Mucosa of rectum (tissue), 2 donors: ENCODE measurements at regions not wholly inside any gene's neighbourhood (a gene's known extent, or its start where the extent isn't known, plus 50 kb on each side); places are given as distances from the start of the nearest gene placed in this dataset.

Experiments used
- H3K27ac ChIP-seq, 2 donors: one replicate each; pipeline ENCODE4 v1.7.0; 2013; ENCODE audit warnings: inconsistent platforms in 2 of 2, low read depth in 2 of 2, low read length in 2 of 2
- H3K27me3 ChIP-seq, 2 donors: one replicate each; pipeline ENCODE4 v1.7.0; 2013; ENCODE audit warnings: low read length in 2 of 2; ENCODE audit not compliant: control insufficient read depth in 2 of 2, insufficient read depth in 2 of 2
- H3K36me3 ChIP-seq, 2 donors: one replicate each; pipeline ENCODE4 v1.7.0; 2013; ENCODE audit warnings: low read length in 2 of 2; ENCODE audit not compliant: control insufficient read depth in 2 of 2, insufficient read depth in 2 of 2
- H3K4me1 ChIP-seq, 2 donors: one replicate each; pipeline ENCODE4 v1.7.0; 2013; ENCODE audit warnings: low read length in 2 of 2, mild to moderate bottlenecking in 1 of 2; ENCODE audit not compliant: control insufficient read depth in 2 of 2, insufficient read depth in 2 of 2
- H3K4me3 ChIP-seq, 2 donors: one replicate each; pipeline ENCODE4 v1.7.0; 2013; ENCODE audit warnings: low read length in 2 of 2
- H3K9ac ChIP-seq, 2 donors: one replicate each; pipeline ENCODE4 v1.7.0; 2013; ENCODE audit warnings: low read length in 2 of 2, low read depth in 1 of 2, mild to moderate bottlenecking in 1 of 2
- H3K9me3 ChIP-seq, 2 donors: one replicate each; pipeline ENCODE4 v1.7.0; 2013; ENCODE audit warnings: low read length in 2 of 2; ENCODE audit not compliant: control insufficient read depth in 2 of 2
- donor health status: healthy.
- donor health status: Normal muscosa, but diverticular disease.

- Histone ChIP-seq H3K4me3 (no peak overlapping the region), H3K9me3 (no peaks in the 10 kb centered on the region), H3K9ac (no peak overlapping the region), H3K27ac (no peak overlapping the region), H3K27me3 (no peaks in the 10 kb centered on the region), H3K4me1 (peaks cover 0 to 23% of the 10 kb centered on the region in 2 donors), H3K36me3 (no peaks in the 10 kb centered on the region)
These were observed 255.8 kb downstream of the BTBD3 start for GRCh38 chr20:12173347-12174012.

- no peaks in the 10 kb centered on the region for H3K27me3 ChIP-seq
These were observed 257.8 kb downstream of the BTBD3 start for GRCh38 chr20:12175538-12175937.

GRCh38 chr20:12177657-12178293, 260.1 kb downstream of the BTBD3 start:
- H3K9me3 ChIP-seq: no peaks in the 10 kb centered on the region
- no peaks in the 10 kb centered on the region for H3K27me3 ChIP-seq
- peak overlapping the region in 1 of 2 donors; percentile 38 for H3K4me3 ChIP-seq
- peak overlapping the region; percentile 71 to 81 for H3K27ac ChIP-seq
- no peaks in the 10 kb centered on the region for H3K36me3 ChIP-seq
- H3K9ac ChIP-seq: peak overlapping the region in 1 of 2 donors; percentile 23
- H3K4me1 ChIP-seq: peaks cover 6 to 35% of the 10 kb centered on the region in 2 donors

More at GRCh38 chr20:12175538-12175937, 257.8 kb downstream of the BTBD3 start:
- Histone ChIP-seq H3K9me3 (no peaks in the 10 kb centered on the region), H3K4me3 (no peak overlapping the region), H3K36me3 (no peaks in the 10 kb centered on the region), H3K9ac (no peak overlapping the region), H3K4me1 (peaks cover 6 to 35% of the 10 kb centered on the region in 2 donors), H3K27ac (no peak overlapping the region)

- Histone ChIP-seq H3K27me3 (no peaks in the 10 kb centered on the region), H3K9ac (no peak overlapping the region), H3K27ac (no peak overlapping the region), H3K36me3 (no peaks in the 10 kb centered on the region), H3K4me1 (peaks cover 6 to 35% of the 10 kb centered on the region in 2 donors), H3K9me3 (no peaks in the 10 kb centered on the region), H3K4me3 (no peak overlapping the region)
These were observed 262.0 kb downstream of the BTBD3 start for GRCh38 chr20:12179692-12180091.

GRCh38 chr20:12180107-12180661, 262.5 kb downstream of the BTBD3 start:
- Histone ChIP-seq H3K36me3 (no peaks in the 10 kb centered on the region), H3K9me3 (no peaks in the 10 kb centered on the region), H3K4me3 (no peak overlapping the region), H3K27ac (no peak overlapping the region), H3K27me3 (no peaks in the 10 kb centered on the region), H3K4me1 (peaks cover 6 to 35% of the 10 kb centered on the region in 2 donors), H3K9ac (no peak overlapping the region)

GRCh38 chr20:12198281-12198680, 280.6 kb downstream of the BTBD3 start:
- no peaks in the 10 kb centered on the region for H3K9me3 ChIP-seq
- no peaks in the 10 kb centered on the region for H3K4me1 ChIP-seq
- H3K4me3 ChIP-seq: no peak overlapping the region

GRCh38 chr20:12199703-12200102, 282.0 kb downstream of the BTBD3 start:
- Histone ChIP-seq H3K36me3 (no peaks in the 10 kb centered on the region), H3K27ac (no peak overlapping the region), H3K9ac (no peak overlapping the region)

More at GRCh38 chr20:12198281-12198680, 280.6 kb downstream of the BTBD3 start:
- Histone ChIP-seq H3K36me3 (no peaks in the 10 kb centered on the region), H3K9ac (no peak overlapping the region), H3K27me3 (no peaks in the 10 kb centered on the region), H3K27ac (no peak overlapping the region)

GRCh38 chr20:12201289-12201991, 283.7 kb downstream of the BTBD3 start:
- Histone ChIP-seq H3K27ac (no peak overlapping the region), H3K4me3 (no peak overlapping the region), H3K9ac (no peak overlapping the region), H3K4me1 (no peaks in the 10 kb centered on the region), H3K9me3 (no peaks in the 10 kb centered on the region), H3K27me3 (no peaks in the 10 kb centered on the region), H3K36me3 (no peaks in the 10 kb centered on the region)

More at GRCh38 chr20:12199703-12200102, 282.0 kb downstream of the BTBD3 start:
- Histone ChIP-seq H3K4me3 (no peak overlapping the region), H3K4me1 (no peaks in the 10 kb centered on the region), H3K27me3 (no peaks in the 10 kb centered on the region), H3K9me3 (no peaks in the 10 kb centered on the region)

- Histone ChIP-seq H3K9ac (no peak overlapping the region), H3K27me3 (no peaks in the 10 kb centered on the region), H3K27ac (no peak overlapping the region), H3K4me3 (no peak overlapping the region), H3K4me1 (no peaks in the 10 kb centered on the region), H3K36me3 (no peaks in the 10 kb centered on the region), H3K9me3 (no peaks in the 10 kb centered on the region)
These were observed 285.7 kb downstream of the BTBD3 start for GRCh38 chr20:12203399-12203798.

GRCh38 chr20:12203981-12204380, 286.3 kb downstream of the BTBD3 start:
- Histone ChIP-seq H3K9me3 (no peaks in the 10 kb centered on the region), H3K27me3 (no peaks in the 10 kb centered on the region), H3K4me3 (no peak overlapping the region), H3K27ac (no peak overlapping the region), H3K4me1 (no peaks in the 10 kb centered on the region), H3K36me3 (no peaks in the 10 kb centered on the region), H3K9ac (no peak overlapping the region)
